HT-29 (cell line): ENCODE measurements at regions not wholly inside any gene's neighbourhood (a gene's known extent, or its start where the extent isn't known, plus 50 kb on each side); places are given as distances from the start of the nearest gene placed in this dataset.
"Not testable (repeated sequence)": the region's sequence is repeated elsewhere in the genome, so short reads cannot be mapped to it uniquely, and the experiment has no call there.

Experiments
- DNase-seq: peaks from one replicate; pipeline ENCODE4 v3.0.0-alpha.2; 2015; ENCODE audit warnings: low spot score

DNA sequence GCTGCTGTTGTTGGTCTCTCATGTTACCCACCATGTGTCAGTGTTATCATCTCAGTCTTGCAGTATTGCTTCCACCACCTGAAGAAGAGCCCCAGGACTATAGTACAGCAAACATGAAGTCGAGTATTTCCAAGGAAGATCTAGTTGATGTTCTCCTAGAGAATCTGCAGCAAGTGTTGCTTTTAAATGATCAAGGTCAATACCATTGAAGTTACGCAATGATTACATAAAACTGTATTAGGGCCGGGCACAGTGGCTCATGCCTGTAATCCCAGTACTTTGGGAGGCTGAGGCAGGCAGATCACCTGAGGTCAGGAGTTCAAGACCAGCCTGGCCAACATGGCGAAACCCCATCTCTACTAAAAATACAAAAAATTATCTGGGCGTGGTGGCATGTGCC, 173.9 kb downstream of the TJP1 start:
- not testable (repeated sequence) for DNase-seq

DNA sequence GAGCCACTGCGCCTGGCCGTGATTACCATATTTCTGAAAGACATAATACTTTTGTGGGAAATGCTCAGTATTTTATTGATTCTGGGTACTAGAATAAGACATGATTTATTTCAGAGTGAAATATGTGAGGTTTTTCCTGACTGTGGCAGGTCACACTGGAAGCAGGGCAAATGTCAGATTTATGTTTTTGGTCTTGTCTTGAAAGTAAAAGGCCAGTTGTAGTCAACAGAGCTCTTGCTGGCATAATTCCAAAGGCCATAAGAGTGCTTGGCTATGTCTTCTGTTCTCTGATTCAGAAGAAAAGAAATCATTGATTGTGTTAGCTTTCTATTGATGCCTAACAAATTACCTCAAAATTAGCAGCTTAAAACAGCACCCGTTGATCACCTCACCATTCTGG, 176.4 kb downstream of the TJP1 start:
- DNase-seq = no peak

DNA sequence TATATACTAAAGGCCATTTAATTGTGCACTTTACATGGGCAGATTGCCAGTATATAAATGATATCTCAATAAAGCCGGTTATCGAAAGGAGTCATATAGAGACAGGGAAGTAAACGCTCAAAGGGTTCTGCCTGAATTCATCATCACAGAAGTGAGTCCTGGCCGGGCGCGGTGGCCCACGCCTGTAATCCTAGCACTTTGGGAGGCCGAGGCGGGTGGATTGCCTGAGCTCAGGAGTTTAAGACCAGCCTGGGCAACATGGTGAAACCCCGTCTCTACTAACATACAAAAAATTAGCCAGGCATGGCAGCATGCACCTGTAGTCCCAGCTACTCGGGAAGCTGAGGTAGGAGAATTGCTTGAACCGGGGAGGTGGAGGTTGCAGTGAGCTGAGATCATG, 177.9 kb downstream of the TJP1 start:
- not testable (repeated sequence) for DNase-seq

DNA sequence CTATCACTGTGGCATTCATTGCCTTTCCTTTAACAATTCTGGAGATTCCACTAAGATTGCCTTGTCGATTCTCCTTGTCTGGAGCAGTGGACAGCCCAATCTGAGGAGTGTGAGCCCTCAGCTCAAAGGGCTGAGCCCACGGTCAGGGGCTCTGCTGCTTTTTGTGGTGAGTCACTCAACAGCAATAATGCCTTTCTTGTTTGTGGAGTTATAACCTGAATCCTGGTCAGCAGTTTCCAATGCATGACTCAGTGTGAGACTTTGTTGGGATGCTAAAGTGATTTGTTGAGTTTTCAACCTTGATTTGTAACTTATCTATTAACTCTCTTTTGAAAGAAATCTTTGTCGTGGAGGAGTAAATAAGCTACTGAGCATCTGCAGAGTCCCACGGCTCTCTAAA, 183.5 kb downstream of the TJP1 start:
- no peak for DNase-seq

GRCh38 chr15:29638011-29638410, 184.3 kb downstream of the TJP1 start:
- no peak for DNase-seq

- no peak for DNase-seq
These were observed 184.7 kb downstream of the TJP1 start for GRCh38 chr15:29637555-29637954.

DNA sequence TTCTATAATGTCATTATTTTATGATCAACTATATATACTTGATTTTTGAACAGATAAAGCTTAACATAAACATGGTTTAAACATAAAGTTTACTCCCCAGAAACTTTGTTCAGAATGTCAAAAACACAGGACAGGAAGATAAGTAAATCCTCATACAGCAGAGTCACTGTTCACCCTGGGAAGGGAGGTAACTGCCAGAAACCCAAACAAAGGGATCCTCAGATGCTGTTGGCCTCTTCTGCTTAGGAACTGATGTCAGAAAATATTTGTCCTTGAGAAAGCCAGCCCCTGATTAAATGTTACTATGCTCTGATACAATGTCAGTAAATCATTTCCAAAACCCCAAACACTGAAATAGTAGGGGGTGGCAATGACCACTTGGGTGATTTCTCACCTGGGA, 185.3 kb downstream of the TJP1 start:
- no peak for DNase-seq

- DNase-seq = no peak
These were observed 186.1 kb downstream of the TJP1 start for GRCh38 chr15:29636140-29636539.

DNA sequence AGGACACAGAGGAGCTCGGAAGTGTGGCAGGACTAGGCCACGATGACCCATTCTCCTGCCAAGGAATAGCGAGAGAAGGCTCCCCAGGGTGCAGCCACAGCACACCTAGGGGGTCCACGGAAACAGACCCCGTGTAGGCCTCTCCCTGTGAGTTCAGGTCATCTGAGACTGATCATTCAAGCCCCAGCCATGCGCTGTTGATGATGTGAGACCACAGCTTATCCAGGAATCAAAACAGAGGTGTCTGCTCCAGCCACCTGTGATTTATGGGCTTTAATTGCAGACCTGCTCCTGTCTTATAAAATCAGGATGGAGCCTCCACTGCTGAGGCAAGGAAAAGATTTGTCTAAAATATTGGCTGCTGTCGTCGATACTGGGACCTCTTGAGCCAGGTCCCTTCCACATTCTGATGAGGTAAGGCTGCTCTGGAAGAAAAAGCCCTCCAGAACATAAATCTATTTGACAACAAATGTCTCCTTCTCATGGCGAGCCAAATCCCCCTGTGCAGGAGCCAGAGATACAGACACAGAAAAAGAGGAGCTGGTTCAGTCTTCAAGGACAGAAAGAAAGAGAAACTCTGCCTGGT, 186.7 kb downstream of the TJP1 start:
- DNase-seq = no peak

DNA sequence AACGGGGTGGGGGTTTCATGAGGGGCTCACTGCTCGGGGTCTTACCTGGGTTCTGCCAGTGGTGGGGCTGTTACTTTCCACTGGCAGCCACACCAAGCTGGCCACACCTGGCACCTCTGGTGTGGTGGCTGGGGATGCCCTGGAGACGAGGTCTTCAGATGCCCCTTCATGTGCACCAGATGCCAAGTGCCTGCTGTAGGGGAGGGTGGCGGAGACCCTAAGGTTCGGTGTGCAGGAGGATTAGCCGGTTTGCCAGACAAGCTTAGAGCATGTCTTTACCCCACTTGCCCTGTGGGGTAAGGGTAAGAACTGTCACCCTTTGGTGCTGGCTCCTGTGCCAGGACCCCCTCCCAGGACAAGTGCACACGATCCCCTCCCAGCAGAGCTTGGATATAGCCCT, 188.3 kb downstream of the TJP1 start:
- DNase-seq = no peak

- DNase-seq = no peak
These were observed 189.4 kb downstream of the TJP1 start for GRCh38 chr15:29632671-29633406.

- DNase-seq = no peak
These were observed 190.9 kb downstream of the TJP1 start for GRCh38 chr15:29631076-29632070.

- no peak for DNase-seq
These were observed 198.0 kb downstream of the TJP1 start for GRCh38 chr15:29624271-29624670.

DNA sequence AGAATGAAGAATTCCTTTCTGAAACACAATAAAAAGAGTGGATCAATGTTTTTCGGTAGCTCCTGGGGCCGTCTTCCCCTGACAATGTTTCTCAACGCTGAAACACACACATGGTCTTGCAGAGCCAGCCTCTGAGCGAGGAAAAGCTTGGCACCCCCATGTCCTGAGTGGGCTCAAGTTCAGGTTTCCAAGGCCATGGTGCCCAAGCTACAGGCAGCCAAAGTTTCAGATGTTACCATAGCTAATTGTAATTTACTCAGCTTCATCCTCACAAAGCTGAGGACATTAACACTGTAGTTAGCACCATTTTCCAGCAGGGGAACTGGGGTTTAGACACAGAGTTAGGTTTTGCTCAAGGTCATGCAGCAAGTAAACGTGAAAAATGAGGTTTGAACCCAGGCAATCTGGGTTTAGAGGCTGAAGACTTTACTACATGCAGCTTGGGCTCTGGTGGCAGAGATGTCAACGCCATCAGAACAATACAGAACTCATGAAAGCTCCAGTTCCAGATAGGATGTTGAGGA, 199.1 kb downstream of the TJP1 start:
- no peak for DNase-seq

- no peak for DNase-seq
These were observed 199.6 kb downstream of the TJP1 start for GRCh38 chr15:29622637-29623036.

DNA sequence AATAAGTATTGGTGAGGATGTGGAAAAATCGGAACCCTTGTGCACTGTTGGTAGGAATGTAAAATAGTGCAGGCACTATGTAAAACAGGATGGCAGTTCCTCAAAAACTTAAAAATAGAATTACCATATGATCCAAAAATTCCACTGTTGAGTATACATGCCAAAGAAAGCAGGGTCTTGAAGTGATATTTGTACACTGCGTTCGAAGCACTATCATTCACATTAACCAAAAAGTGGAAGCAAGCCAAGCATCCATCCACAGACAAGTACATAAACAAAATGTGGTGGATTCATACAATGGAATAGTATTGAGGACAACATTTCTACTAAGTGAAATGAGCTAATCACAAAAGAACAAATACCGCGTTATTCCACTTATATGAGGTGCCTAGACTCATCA, 200.7 kb downstream of the TJP1 start:
- no peak for DNase-seq

DNA sequence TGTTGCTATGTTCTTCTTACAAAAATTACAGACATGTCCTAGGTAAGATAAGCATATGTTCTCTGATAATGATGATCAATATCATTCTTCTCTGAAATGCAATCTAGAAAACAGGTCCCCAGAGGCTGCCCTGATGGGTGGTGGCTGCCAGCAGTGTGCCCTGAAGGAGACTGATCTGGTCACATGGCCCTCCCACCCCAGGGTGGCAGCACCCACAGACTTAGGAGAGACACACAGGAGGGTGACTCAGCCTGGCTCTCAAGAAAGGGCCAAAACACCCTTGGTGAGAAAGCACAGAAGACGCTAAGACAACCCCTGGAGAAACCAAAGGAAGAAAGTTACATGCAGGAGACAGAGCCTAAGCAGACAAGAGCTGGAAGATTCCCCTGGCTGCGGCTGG, 203.7 kb downstream of the TJP1 start:
- no peak for DNase-seq

DNA sequence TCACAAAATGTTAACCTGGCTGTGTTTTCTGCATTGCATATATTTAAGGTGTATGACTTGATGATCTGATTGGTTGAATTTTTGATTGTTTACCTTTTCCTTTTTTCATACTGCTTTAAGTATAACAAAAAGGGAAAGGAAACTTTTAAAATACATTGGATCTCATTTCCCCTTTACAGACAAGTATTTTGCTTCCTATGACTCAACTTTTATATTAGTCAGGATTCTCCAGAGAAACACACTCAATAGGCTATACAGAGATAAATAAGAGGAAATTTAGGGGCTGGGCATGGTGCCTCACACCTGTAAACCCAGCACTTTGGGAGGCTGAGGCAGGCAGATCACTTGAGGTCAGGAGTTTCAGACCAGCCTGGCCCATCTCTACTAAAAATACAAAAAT, 205.8 kb downstream of the TJP1 start:
- DNase-seq = no peak

DNA sequence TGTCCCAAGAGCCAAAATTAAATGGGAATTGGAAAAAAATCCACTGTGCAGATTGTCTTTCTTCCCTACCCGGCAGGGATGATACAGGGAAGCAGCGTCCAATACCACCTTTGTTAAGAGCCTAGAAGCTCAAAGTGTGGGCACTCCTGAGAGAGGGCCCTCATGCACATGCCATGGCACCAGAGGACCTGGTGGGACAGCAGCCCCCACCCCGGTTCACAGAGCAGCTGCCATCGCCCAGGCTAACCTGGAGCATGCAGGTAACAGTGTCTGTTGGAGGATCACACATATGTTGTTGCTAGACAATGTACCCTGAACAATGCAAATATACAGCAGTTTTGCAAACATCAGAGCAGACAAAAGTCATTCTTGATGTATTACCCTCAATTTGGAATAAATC, 206.5 kb downstream of the TJP1 start:
- DNase-seq = no peak

DNA sequence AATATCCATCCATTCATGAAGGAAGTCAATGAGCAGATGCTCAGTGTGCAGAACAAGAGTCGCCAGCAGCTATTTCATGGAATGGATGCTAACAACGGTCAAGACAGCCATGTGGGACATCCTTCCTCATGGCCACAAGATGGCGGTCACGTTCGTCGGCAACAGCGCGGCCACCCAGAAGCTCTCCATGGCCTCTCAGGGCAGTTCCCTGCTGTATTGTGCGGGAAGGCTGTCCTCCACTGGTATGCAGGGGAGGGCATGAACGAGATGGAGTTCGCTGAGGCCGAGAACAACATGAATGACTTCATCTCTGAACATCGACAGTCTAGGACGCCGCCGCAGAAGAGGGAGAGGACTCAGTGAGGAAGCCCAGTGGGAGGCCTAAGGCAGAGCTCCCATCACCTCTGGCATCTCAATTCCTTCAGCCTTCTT, 208.3 kb downstream of the TJP1 start:
- peak; percentile 52 for DNase-seq

GRCh38 chr15:29612701-29613100, 209.6 kb downstream of the TJP1 start:
- no peak for DNase-seq

- DNase-seq = no peak
These were observed 210.2 kb downstream of the TJP1 start for GRCh38 chr15:29612096-29612495.
